ENCODE measurements at regions not wholly inside any gene's neighbourhood (a gene's known extent, or its start where the extent isn't known, plus 50 kb on each side); places are given as distances from the start of the nearest gene placed in this dataset.
"Not testable (repeated sequence)": the region's sequence is repeated elsewhere in the genome, so short reads cannot be mapped to it uniquely, and the experiment has no call there.

DNA sequence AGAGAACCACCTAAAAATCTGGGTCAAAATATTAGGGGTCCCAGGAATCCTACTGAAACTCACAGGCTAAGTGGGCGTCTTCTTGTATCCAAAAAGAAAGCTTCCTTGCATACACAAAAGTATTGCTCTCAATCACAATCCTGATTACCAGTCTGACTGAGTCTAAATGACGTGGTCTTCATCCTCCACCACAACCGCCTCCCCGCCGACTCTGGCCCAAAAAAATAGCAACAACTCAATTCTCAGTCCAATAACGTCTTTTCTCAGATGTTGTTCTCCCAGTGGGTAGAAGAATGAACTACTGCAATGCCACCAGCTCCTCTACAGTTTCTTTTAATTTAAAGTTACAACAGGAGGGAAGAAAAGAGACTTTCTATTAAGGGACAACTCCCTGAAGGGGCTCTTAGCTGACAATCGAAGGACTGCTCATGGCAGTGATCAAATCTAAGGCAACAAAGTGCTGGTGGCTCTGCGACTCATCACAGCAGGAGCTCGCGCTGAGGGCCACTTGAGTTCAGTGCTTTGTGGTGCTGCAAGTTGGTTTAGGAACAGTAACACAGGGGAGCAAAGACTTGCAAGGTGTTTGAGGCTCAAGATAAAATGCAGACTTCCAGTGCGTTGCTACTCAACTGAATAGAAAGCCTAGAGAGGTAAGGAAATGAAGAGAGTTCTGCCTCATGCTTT lies 394.1 kb downstream of the BCAT1 start:
- DNase-seq = no peak

DNA sequence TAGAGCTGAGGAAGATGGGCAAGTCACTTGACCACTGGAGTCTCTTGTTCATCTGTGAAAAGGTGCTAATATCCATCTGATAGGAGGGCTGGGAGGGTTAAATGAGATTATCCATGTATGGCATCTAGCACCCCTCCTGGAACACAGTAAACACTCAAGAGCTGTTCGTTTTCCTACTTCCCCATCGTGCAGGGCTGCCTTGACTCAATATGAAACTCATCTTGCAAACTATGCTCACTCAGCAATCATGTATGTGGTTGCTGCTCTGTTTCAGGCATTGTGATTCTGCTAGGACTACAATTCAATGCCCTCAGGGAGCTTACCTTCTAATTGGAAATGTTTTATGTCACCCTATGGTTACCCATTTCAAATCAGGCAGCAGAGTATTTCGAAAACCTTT lies 395.6 kb downstream of the BCAT1 start:
- no peak for DNase-seq

DNA sequence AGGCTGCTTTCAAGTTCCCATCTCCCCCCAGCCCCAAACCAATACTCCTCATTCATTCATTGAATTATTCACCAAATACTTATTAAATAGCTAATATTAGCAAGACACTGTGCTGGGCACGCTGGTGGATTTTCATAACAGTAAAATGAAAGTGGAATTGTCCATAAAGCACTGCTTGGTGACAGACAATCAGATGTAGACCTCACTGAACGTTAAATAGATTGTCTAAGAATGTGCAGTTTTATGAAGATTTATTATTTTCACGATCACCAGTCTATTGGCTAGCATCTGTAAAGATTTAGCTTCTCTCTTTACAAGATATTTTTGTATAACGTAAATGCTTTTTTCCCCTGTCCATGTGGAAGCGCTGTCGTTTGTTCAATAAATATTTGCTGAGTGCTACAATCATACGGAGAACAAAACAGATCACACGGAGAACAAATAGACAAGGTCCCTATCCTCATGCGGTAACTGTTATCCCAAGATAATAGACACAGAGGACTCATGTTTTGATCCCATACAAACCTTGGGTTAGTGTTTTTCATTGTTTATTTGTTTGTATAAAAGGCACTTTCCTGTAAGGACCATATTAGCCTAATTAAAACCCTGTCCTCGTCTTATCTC lies 397.6 kb downstream of the BCAT1 start:
- peak; percentile 72 for DNase-seq

DNA sequence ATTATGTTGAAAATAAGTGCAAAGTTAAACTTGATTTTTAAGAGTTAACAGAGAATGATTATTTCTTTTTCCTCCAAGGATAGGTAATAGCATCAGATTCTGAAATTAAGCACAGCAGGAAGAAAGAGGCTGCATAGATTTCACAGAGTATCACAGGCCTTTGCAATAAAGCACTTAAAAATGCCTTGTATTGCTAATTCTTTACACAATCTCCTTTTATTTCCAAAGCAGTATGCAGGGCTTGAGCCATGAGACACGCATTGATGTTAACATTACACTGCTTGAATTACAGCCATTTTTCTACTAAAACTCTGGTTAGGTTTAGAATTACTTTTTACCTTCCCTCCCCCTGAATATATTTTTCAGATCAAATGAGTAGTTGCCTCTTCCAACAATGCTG lies 398.3 kb downstream of the BCAT1 start:
- no peak for DNase-seq

DNA sequence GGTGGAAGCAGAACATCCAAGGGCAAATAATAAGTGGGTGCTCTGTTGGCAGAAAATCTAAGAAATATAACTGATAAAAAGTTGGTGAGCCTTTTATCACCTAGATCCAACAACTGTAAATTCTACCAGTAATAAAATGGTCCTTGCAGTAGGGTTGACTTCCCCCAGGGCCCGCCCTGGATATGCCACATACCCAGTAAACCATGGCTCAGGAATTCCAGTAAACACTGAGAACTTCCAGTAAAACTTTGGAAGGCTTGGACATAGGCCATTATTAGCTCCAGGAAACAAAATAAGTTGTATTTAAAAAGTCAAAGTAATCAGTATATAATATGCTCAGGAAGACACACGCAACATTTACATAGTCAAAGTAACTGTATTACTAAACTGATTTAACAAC lies 402.2 kb downstream of the BCAT1 start:
- DNase-seq = no peak

DNA sequence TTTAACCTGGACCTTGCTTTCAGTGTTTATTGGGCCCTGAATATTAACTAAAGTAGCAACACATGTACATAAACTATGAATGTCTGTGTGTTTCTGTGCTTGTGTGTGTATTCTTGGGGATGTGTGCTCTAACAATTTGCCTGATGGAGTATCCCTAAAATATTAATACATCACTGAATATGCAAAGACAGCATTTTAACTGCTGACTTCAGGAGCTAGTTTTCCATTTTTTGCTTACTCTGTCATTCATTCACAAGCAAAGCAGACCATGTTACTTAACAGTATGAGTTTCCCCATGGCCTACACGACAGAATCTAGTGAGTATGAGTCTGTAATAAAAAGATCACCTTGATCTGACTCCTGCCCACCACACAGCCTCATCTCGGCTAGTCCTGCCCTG lies 402.8 kb downstream of the BCAT1 start:
- no peak for DNase-seq

DNA sequence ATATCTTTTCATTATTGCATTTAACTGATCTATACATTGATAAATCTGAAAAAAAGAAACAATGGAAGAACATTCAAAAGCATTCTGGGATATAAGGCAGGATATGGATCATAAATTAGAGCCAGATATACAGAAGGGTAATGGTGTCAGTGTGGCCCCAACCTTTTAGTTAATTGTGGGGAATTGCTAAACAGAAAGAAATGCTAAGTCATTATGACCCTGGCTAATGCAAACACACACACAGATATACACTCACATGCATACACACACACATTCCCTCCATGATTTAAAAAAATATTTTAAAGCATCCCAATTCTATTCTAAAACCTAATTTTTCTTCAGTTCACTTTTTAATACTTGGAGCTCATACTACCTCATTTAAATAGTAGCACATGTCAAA lies 404.5 kb downstream of the BCAT1 start:
- no peak for DNase-seq

DNA sequence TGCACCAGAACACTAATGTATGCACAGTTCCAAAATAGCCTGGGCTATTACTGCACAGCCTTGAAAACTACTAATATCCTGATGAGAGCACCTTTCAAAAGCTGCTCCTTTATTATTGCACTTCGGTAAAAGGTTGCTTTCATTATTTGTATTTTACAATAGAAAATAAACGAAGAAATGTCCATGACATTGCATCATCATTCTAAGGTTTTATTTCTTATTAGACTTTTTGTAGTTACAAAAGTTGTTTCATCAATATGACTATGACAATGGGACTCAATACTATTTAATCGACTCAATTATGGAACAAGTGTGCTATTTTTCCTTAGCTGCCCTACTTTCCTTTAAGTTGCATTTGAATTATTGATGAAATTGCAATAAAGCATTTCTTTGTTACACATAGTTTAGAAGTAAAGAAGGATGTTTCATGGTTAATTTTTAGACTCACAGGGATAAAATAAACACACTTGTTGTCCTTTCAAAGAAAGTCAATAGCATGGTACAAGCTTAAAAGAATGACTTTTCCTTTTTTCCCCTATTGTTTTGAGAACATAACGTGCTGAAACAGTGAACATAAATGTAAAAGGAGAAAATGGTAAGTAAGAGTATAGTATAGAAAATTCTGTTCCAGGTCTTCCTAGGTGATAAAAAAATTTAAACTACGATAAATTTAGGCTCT lies 407.6 kb downstream of the BCAT1 start:
- DNase-seq = no peak

DNA sequence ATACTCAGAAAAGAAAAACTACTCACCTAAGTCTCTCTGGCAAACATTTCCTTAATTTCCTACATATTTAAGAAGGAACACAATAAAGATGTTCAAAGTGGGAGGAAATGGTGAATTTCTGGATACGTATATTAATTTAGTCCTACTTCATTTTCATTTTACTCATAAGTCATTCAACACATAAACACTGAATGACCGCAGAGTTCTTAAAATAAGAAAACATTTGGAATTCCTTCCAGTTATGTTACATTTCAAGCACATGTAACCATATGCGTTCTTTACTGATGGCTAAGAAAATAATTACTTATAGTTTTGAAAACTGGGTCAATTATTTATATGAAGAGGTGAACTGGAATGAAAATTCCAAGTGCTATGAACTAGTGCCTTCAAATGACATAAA lies 409.3 kb downstream of the BCAT1 start:
- no peak for DNase-seq

DNA sequence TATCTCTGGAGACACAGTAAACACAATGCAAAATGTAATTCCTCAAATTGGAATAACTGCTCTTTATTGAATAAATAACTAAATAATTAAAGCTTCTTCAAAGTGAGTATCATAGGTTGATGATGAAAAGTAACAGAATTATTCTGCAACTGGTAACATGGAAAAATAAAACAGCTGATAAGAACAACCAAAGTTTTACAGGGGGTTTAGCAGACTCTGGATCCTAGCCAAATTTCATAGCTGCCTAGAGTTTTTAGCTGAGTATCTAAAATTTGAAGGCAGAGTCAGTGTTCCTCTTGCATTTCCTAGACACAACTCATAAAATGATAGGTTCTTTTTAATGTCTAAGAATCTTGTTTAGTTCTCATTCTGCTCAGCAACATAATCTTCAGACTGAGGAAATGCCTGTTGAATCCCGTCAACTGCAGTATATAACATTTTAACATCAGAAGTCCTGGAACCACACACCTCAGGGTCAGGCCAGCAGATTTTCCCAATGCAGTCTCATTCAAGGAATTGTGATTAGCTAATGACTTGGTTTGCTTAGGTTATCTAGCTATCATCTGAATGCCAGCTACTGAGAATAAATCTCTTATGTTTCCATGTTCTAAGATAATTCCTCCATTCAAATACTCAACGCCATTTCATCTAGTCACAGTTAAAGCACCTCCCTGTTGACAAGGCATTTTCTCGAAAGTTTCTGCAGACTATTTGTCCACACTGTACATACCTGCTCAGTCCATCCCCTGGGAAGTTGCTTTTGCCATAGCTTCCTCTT lies 411.6 kb downstream of the BCAT1 start:
- DNase-seq = no peak

DNA sequence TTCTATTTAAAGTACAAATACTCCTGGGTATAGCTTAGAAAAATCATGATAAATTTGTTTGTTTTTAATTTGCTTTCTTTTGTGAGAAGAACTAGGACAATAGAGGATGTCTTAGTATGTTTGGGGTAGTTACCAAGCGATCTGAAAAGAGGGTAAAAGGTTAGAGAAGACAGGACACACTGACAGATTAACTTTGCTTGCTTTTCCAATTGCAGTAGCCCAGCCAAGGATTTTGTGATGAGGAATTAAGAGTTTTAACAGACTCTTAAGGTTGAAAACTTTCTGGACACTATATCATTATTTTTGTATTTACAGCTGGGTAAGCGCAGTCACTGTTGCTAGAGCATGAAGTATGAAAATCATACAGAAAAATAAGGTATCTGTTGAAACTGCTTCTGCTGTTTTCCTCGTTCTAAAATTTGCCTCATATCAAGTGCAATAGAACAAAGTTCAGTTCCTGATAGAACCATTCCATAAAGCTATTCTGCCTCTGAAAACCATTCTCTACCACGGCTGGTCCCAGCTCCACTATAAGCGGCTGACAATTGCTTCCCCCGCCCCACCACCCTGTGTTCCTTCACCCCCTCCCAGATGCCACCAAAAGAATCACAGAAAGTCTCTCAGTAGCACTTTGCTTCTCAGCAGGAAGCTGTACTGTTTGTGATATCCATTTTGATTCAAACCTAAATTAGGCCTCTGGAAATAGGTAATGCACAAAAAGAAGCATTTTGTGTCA lies 413.4 kb downstream of the BCAT1 start:
- DNase-seq = no peak

DNA sequence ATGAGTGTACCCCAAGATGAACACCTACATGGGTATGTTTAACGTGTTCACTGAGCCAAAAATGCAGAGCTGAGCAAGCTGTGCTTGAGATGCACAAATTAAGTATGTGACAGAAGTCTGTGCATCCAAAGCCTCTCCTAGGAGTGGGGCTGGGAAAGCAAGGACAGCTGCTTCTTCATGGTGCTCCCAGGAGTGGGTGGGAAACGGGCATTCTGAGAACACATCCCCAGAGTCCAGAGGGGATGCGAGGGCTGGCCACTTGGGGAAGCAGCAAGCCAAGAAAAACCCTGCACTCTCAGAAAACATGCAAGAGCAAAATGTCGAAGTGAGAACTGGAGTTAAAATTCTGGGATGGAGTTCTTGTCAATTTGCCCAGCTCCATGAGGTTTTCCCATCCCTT lies 414.3 kb downstream of the BCAT1 start:
- no peak for DNase-seq

DNA sequence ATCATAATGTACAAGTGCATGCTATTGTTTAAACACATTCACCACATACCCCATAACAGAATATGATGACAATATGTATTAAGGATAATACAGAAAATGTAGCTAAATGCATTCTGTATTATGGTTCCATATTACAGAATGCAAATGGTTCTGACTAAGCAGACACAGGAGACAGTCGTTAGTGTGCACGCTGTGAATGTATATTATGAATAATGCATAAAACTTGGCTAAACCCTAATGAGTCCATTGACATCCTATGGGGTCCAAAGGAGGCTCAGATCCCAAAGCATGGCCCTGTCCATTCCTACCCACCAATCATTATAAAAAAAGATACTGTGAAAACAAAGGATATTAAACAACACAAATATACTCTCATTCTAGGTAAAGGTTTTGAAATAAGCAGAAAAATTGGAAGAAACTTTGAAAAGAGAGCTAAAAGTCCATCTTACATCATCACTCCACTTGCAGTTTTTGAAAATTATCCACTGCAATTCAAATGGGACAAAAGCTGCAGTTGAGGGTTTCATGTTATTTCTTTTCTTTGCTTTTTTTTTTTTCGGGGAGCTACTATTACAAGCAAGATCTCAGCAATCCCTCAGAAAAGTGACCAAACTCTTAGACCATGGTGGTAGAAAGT lies 415.1 kb downstream of the BCAT1 start:
- no peak for DNase-seq

DNA sequence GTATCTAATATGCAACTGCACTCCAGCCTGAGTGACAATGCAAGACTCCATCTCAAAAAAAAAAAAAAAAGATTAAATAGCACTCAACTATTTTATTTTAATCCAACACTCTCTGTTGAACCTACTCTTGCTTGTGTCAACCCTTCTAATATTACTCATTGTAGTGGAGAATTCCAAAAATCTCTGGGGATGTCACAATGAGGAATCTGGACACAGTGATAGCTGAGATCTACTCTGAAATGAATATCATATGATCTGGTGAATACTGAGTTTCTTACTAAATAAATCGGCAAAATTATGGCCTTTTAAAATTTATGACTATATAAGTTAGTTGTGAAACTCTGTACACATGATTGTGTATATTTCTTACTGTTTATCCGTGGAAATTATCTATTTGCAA lies 418.2 kb downstream of the BCAT1 start:
- no peak for DNase-seq

DNA sequence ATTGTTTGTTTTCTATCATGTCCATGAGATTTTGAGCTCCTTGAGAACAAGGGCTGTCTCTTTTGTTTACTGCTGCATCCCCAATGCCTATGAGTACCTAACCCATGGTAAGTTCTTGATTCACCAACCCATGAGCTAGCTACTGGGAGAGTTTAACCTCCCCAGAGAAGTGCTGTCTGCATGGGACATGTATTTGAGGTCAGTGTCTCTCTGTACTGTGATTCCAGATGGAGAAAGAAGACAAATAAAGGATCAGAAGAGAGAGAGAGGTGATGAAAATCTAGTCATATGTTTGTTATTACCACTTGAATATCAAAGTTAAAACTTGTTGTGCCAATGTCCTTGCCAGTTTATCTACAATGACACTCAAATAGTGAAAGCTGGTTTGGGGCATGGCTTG lies 421.8 kb downstream of the BCAT1 start:
- DNase-seq = no peak

DNA sequence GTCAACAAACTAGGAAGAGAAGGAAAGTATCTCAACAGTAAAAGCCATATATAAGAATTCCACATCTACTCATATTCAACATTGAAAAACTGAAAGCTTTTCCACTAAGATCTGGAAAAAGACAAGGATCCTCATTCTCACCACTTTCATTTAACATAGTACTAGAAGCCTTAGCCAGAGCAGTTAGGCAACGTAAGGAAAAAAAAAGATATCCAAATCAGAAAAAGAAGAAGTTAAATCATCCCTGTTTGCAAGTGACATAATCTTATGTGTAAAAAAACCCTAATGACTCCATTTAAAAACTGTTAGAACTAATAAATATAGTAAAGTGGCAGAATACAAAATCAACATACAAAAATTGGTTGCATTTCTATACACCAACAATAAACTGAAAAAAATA lies 426.2 kb downstream of the BCAT1 start:
- no peak for DNase-seq

DNA sequence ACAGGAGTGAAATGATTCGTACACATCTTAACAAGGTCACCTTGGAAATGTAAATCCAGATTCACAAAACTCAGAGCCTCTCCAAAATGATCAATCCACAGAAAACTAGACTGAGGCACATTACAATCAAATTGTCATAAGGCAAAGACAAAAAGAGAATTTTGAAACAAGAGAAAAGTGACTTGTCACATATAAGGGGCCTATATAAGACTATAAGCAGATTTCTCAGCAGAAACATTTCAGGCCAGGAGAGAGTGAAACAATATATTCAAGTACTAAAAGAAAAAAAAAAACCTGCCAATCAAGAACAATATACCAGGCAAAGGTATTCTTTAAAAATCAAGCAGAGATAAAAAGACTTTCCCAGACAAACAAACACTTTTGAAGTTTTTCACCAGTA lies 429.1 kb downstream of the BCAT1 start:
- DNase-seq = no peak

DNA sequence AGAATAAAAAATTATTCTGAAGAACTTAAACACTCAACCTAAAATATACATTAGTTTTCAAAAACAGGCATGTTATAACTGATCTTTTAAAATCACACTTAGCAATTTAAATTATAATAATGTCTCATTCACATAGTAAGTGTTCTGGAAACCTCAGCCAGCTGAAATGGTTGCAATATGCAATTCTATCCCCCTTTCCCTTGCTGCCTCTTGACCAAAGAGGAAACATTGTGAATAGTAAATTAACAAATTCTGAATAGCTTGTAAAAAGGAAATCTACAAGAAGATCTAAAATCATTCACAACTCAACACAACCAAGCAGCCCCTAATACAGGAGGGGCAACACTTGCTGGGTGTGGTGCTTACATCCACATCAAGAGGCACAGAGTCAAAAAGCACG lies 431.9 kb downstream of the BCAT1 start:
- no peak for DNase-seq

DNA sequence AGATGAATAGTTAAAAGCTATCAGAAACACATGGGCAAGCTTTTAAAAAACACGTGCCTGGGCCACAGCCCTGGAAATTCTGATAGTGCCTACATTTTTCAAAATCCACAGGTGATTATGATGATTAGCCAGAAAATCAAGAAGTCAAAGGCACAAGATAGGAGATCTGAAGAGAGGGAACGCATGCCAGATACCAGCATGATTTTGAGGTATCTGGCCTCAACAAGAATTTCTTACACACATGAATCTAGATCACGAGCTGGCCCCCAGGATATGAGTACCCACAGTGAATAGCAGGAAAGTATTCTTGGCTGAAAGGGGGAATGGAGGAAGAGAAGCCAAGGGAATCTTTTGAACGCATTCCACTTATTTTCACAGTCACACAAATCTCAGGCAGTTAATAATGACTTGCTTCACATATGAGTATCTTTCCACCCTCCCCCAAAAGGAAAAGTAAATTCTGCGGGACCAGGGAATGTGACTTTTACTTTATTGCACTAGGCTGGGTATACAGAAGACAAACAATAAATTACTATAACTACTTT lies 438.2 kb downstream of the BCAT1 start:
- DNase-seq = no peak

DNA sequence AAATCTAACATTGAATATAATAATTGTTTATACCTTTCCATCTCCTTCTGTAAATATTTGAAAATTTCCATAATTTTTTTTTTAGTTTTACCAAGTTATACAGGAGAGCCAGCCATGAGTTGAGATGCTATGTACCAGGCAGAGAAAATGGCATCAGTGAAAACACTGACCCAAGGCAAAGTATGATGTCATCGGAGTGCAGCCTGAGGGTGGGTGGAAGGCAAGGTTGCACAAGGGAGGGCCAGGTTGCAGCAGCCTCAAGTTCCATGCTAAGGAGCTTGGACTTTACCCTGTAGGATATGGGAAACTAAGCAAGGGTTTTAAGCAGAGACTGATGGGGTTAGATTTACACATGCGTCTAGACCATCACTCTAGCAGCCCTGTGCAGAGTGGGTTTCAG lies 441.1 kb downstream of the BCAT1 start:
- DNase-seq = no peak

DNA sequence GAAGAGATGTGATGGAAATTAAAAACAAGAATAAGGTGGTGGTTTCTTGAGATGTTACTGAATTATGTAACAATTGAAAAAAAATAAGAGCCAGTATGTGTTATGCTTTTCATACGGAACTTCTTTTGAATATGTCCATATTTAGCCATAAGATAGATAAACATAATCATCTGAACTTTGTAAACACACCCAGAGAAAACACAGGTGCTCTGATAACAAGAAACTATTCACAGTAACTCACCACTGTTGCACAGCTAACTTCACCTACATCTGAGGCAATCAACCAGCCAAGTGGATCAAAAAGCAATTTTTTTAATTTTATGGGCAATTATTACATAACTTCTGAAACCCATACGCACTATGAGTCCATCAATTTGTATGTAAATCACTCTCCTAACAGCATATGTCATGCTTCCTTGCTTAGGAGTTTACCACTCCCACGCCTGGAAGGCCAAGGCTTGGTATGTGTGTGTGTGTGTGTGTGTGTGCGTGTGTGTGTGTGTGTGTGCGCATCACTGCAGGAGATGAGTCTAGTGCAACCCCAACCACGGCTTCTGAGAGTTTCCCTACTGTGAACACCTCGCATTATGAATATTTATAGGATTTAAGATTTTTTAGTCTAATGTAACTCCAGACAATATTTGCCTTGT lies 443.4 kb downstream of the BCAT1 start:
- DNase-seq = no peak

DNA sequence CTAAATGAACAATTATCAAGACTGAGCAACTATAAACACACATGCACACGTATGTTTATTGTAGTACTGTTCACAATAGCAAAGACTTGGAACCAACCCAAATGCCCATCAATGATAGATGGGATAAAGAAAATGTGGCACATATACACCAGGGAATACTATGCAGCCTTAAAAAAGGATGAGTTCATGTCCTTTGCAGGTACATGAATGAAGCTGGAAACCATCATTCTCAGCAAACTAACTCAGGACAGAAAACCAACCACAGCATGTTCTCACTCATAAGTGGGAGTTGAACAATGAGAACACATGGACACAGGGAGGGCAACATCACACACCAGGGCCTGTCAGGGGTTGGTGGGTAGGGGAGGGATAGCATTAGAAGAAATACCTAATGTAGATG lies 445.4 kb downstream of the BCAT1 start:
- not testable (repeated sequence) for DNase-seq
